Neural progenitor cell (in vitro differentiated cells): ENCODE measurements at regions not wholly inside any gene's neighbourhood (a gene's known extent, or its start where the extent isn't known, plus 50 kb on each side); places are given as distances from the start of the nearest gene placed in this dataset.

ENCODE experiments used
- DNase-seq: peaks from one replicate; pipeline ENCODE4 v3.0.0-alpha.2; 2016; ENCODE audit warnings: low spot score
- H2AFZ ChIP-seq: fragments of 200-600 bp; sonication (generic); replicated peaks from 2 replicates; pipeline ENCODE4 v1.6.1; 2016; ENCODE audit warnings: antibody characterized with exemption
- H3F3A ChIP-seq: fragments of 200-600 bp; sonication (generic); 2 replicates; pipeline ENCODE4 v1.6.1; 2016; ENCODE audit warnings: antibody characterized with exemption, low read depth
- H3K27ac ChIP-seq: fragments of 200-600 bp; sonication (generic); 2 replicates; pipeline ENCODE4 v1.5.1; 2016; ENCODE audit warnings: mild to moderate bottlenecking
- H3K27me3 ChIP-seq: fragments of 200-600 bp; sonication (generic); 2 replicates; pipeline ENCODE4 v1.6.1; 2016; ENCODE audit warnings: mild to moderate bottlenecking, moderate library complexity
- H3K36me3 ChIP-seq: fragments of 200-600 bp; sonication (generic); 2 replicates; pipeline ENCODE4 v1.5.1; 2016
- H3K4me1 ChIP-seq: fragments of 200-600 bp; sonication (generic); 2 replicates; pipeline ENCODE4 v1.6.1; 2016; ENCODE audit warnings: mixed run types
- H3K4me2 ChIP-seq: fragments of 200-600 bp; sonication (generic); 2 replicates; pipeline ENCODE4 v1.6.1; 2016
- H3K4me3 ChIP-seq: fragments of 200-600 bp; sonication (generic); 2 replicates; pipeline ENCODE4 v1.5.1; 2016
- H3K79me2 ChIP-seq: fragments of 200-600 bp; sonication (generic); 2 replicates; pipeline ENCODE4 v1.6.1; 2016; ENCODE audit warnings: low read depth
- H3K9ac ChIP-seq: fragments of 200-600 bp; sonication (generic); 2 replicates; pipeline ENCODE4 v1.6.1; 2016
- H3K9me3 ChIP-seq: fragments of 200-600 bp; sonication (generic); 2 replicates; pipeline ENCODE4 v1.5.1; 2016; ENCODE audit warnings: low read depth
- H4K20me1 ChIP-seq: fragments of 200-600 bp; sonication (generic); 2 replicates; pipeline ENCODE4 v1.6.1; 2016; ENCODE audit warnings: low read depth
- H3K27ac Mint-ChIP-seq: 3 replicates; pipeline ENCODE4 v1.8.0; 2021; ENCODE audit warnings: mixed read lengths
- H3K27me3 Mint-ChIP-seq: 2 replicates; pipeline ENCODE4 v1.8.0; 2022; ENCODE audit warnings: low read depth, mild to moderate bottlenecking, inconsistent platforms, moderate library complexity, mixed read lengths; ENCODE audit not compliant: insufficient read depth
- H3K36me3 Mint-ChIP-seq: 3 replicates; pipeline ENCODE4 v1.8.0; 2021; ENCODE audit warnings: mixed read lengths
- H3K4me1 Mint-ChIP-seq: 3 replicates; pipeline ENCODE4 v1.8.0; 2021; ENCODE audit warnings: mixed read lengths
- H3K4me3 Mint-ChIP-seq: 3 replicates; pipeline ENCODE4 v1.8.0; 2021; ENCODE audit warnings: mild to moderate bottlenecking, moderate library complexity, mixed read lengths
- H3K9me3 Mint-ChIP-seq: 3 replicates; pipeline ENCODE4 v1.8.0; 2020; ENCODE audit warnings: mixed read lengths
- EZH2 ChIP-seq: fragments of 200-600 bp; sonication (generic); IDR thresholded peaks from 2 replicates; pipeline ENCODE4 v1.6.1; 2017; ENCODE audit warnings: antibody characterized with exemption, mild to moderate bottlenecking, moderate library complexity
- EZH2phosphoT487 ChIP-seq: fragments of 200-600 bp; sonication (generic); IDR thresholded peaks from 2 replicates; pipeline ENCODE4 v1.6.1; 2017; ENCODE audit warnings: antibody characterized with exemption
- TF ChIP-seq, protein P1 (sequence below): fragments of 200-600 bp; sonication (generic); IDR thresholded peaks from 2 replicates; pipeline ENCODE4 v1.5.1; 2017; ENCODE audit warnings: antibody characterized with exemption, mild to moderate bottlenecking

GRCh38 chrX:38919202-38919601 is 117.9 kb downstream of the MID1IP1 start:
- no peak overlapping the region for H3K9ac ChIP-seq
- no peaks in the 10 kb centered on the region for H3K9me3 Mint-ChIP-seq
- H3K36me3 Mint-ChIP-seq, result no peaks in the 10 kb centered on the region
- H3F3A ChIP-seq, result no peaks in the 10 kb centered on the region
- H3K4me3 ChIP-seq, result no peak overlapping the region
- H4K20me1 ChIP-seq, result no peaks in the 10 kb centered on the region
- H3K4me1 ChIP-seq, result no peaks in the 10 kb centered on the region
- H3K4me2 ChIP-seq, result no peak overlapping the region
- peaks cover 3% of the 10 kb centered on the region for H3K4me1 Mint-ChIP-seq
- H3K27me3 Mint-ChIP-seq, result peaks cover 2% of the 10 kb centered on the region
- H3K27ac Mint-ChIP-seq, result no peak overlapping the region
- no peaks in the 10 kb centered on the region for H3K27me3 ChIP-seq
- no peaks in the 10 kb centered on the region for H3K36me3 ChIP-seq
- TF ChIP-seq, protein P1, sequence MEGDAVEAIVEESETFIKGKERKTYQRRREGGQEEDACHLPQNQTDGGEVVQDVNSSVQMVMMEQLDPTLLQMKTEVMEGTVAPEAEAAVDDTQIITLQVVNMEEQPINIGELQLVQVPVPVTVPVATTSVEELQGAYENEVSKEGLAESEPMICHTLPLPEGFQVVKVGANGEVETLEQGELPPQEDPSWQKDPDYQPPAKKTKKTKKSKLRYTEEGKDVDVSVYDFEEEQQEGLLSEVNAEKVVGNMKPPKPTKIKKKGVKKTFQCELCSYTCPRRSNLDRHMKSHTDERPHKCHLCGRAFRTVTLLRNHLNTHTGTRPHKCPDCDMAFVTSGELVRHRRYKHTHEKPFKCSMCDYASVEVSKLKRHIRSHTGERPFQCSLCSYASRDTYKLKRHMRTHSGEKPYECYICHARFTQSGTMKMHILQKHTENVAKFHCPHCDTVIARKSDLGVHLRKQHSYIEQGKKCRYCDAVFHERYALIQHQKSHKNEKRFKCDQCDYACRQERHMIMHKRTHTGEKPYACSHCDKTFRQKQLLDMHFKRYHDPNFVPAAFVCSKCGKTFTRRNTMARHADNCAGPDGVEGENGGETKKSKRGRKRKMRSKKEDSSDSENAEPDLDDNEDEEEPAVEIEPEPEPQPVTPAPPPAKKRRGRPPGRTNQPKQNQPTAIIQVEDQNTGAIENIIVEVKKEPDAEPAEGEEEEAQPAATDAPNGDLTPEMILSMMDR, result no peak
- TF ChIP-seq EZH2 (no peak), EZH2phosphoT487 (no peak)
- H3K4me3 Mint-ChIP-seq, result no peak overlapping the region
- peaks cover 6% of the 10 kb centered on the region for H3K9me3 ChIP-seq
- no peak for DNase-seq
- H2AFZ ChIP-seq, result no peak overlapping the region
- H3K27ac ChIP-seq, result no peak overlapping the region
- H3K79me2 ChIP-seq, result no peaks in the 10 kb centered on the region

DNA sequence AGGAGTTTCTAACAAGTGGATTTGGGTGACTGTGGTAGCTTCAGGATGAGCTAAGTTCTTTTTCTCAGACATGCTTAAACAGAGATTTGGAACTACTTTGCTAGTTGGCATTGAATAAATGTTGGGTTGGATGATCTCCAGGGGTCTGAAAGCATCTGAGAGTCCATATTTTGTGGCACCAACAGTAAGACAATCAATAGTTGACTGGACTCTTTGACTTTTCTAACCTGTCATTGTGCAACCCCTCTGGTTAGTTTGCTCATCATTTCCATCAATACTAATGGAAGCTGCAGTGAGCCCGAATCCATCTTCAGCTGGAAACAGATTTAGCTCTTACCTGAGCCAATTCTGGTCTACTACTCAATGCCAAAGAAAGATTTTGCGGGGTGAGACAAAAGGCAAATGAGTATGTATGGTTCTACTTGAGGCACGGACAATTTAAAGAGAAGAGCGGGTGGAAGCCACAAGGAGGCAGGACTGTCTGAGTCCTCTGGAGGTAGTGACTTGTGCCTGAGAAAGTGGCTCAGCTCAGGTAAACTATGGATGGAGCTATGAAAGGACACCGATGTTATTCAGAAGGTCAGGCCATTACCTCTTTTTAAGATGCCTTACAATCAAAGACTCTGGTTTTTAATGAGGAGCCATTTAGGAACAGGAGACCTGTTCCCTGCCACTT is 118.7 kb downstream of the MID1IP1 start:
- H3K27ac ChIP-seq, result no peak overlapping the region
- Mint-ChIP-seq H3K4me1 (peaks cover 3% of the 10 kb centered on the region), H3K4me3 (no peak overlapping the region), H3K27ac (no peak overlapping the region), H3K9me3 (no peaks in the 10 kb centered on the region), H3K36me3 (no peaks in the 10 kb centered on the region), H3K27me3 (no peaks in the 10 kb centered on the region)
- H4K20me1 ChIP-seq, result no peaks in the 10 kb centered on the region
- TF ChIP-seq EZH2 (no peak), EZH2phosphoT487 (no peak)
- TF ChIP-seq, protein P1, result no peak
- no peak overlapping the region for H3K4me2 ChIP-seq
- H3K4me3 ChIP-seq, result no peak overlapping the region
- peaks cover 6% of the 10 kb centered on the region for H3K9me3 ChIP-seq
- no peaks in the 10 kb centered on the region for H3K27me3 ChIP-seq
- H3K4me1 ChIP-seq, result no peaks in the 10 kb centered on the region
- H3F3A ChIP-seq, result no peaks in the 10 kb centered on the region
- H3K36me3 ChIP-seq, result no peaks in the 10 kb centered on the region
- no peaks in the 10 kb centered on the region for H3K79me2 ChIP-seq
- no peak for DNase-seq
- H3K9ac ChIP-seq, result no peak overlapping the region
- H2AFZ ChIP-seq, result no peak overlapping the region

DNA sequence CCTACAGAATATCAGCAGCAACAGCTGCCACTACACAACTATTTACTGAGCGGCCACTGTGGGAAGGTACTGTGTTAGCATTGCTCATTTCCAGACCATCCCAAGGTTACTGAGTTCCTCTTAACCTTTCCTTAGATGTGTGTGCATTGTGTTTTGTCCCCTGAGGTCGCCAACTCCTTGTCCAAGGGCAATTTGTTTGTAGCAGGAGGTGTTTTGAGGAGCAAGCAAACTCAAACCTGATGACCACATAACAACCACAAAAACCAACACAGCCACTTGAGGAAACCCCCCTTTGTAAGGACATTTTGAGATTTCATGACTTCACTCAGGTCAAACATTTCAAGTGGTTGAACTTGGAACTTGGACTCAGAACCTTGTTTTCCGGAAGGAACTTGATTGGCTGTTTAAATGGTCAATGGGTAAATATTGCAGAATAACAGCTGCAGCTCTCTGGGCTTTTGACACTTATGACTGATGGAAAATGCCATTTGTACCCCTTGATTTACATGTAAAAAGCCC is 122.3 kb downstream of the MID1IP1 start:
- Histone ChIP-seq H3K79me2 (no peaks in the 10 kb centered on the region), H3K4me1 (no peaks in the 10 kb centered on the region), H3K27me3 (no peaks in the 10 kb centered on the region), H3K4me3 (no peak overlapping the region), H3K36me3 (no peaks in the 10 kb centered on the region), H3K9me3 (peaks cover 6% of the 10 kb centered on the region), H3K27ac (no peak overlapping the region), H3K4me2 (no peak overlapping the region), H2AFZ (no peak overlapping the region), H3F3A (no peaks in the 10 kb centered on the region), H4K20me1 (no peaks in the 10 kb centered on the region), H3K9ac (no peak overlapping the region)
- Mint-ChIP-seq H3K27ac (no peak overlapping the region), H3K4me3 (no peak overlapping the region), H3K27me3 (no peaks in the 10 kb centered on the region), H3K9me3 (no peaks in the 10 kb centered on the region), H3K36me3 (no peaks in the 10 kb centered on the region), H3K4me1 (no peaks in the 10 kb centered on the region)
- no peak for DNase-seq
- TF ChIP-seq, protein P1, result no peak
- TF ChIP-seq EZH2phosphoT487 (no peak), EZH2 (no peak)
